Putamen (tissue), 1 donor: ENCODE measurements at regions not wholly inside any gene's neighbourhood (a gene's known extent, or its start where the extent isn't known, plus 50 kb on each side); places are given as distances from the start of the nearest gene placed in this dataset.

Experiments
- DNase-seq: peaks from one replicate; pipeline ENCODE4 v3.0.0-alpha.2; 2016; ENCODE audit warnings: low spot score

DNA sequence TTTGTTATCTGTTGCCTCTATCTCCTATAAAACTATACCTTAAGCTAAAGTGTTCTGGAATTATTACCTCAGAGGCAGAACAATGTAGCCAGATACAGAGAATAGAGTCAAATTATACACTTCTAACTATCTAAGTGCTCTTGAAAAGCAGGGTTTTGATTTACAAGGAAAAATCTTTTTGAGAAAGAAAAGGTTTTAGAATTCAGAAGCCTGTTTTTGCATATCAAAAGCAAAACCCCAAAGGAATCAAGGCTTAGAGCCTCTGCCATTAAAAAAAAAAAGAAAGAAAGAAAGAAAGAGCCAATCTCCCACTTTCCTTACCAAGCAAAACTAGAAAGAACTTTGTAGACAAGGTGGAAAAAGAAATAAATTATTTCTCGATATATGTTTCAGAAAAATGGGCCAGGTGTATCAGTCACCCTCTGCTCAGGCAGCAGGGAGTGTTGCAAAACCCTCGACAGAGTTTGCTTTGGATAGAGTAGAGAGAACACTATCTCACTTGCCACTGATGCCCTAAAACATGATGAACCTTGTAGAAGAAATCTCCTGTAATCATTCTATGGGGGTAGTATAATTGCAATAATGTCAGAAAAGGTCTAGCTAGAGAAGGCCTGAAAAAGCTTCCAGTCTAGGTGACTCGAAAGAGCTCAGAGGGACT lies 318.3 kb downstream of the PCDH10 start:
- DNase-seq: no peak

DNA sequence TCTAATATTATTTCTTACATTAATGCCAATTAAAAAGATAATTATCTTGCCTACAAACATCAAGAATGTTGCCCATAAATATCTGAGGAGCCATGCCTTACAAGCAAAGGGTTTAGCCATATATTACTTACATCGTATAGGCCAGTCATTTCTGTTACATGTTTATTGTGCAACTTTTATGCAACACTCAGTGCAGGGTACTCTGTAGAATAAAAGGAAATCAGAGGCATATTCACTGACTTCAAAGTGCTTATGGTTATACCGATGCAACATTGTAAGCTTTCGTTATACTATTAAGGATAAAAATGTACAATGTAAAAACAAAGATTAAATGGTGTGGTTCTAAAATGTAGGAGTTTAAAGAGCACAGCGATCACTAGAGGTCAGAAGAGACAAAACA lies 315.9 kb downstream of the PCDH10 start:
- no peak for DNase-seq

- DNase-seq: no peak
Measured at GRCh38 chr4:133464311-133464710, 315.2 kb downstream of the PCDH10 start.

- DNase-seq: no peak
Measured at GRCh38 chr4:133452678-133453077, 303.6 kb downstream of the PCDH10 start.

GRCh38 chr4:133450813-133451212 lies 301.7 kb downstream of the PCDH10 start:
- DNase-seq: no peak

- DNase-seq: no peak
Measured at GRCh38 chr4:133440404-133440803, 291.3 kb downstream of the PCDH10 start.

DNA sequence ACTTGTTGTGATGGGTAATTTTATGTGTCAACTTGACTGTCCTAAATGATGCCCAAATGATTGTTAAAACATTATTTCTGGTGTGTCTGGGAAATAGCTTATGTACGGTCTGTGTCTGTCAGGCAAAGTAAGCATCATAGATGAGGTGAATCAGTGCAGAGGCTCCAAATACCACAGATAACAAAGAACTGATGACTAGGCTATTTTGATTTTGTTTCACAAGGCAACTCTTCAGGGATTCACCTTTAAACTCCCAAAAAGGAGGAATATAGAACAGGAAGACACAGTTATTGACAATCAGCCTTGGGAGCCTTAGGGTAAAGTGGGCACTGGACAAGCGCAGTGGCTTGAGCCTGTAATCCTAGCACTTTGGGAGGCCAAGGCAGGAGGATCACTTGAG lies 290.7 kb downstream of the PCDH10 start:
- DNase-seq: no peak

DNA sequence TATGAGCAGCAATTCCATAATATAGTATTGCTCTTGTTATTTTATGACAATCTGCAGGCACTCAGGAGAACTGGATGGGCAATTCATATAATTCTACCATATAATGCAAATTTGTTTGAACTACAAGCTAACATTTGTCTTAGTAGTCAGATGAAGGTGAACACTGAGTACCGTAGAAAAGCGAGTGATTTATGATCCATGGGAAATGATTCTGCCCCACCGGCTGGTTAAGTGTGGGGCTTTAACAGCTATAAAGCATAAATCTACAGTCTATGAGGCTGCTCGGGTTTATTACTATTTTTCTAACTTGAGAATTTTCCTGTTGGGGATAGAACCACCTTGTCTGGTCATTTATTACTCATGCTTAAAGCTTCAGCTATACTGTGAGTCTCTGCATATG lies 275.5 kb downstream of the PCDH10 start:
- no peak for DNase-seq

GRCh38 chr4:133403913-133404312 lies 254.8 kb downstream of the PCDH10 start:
- no peak for DNase-seq

- DNase-seq: no peak
Measured at GRCh38 chr4:133402616-133403015, 253.5 kb downstream of the PCDH10 start.

DNA sequence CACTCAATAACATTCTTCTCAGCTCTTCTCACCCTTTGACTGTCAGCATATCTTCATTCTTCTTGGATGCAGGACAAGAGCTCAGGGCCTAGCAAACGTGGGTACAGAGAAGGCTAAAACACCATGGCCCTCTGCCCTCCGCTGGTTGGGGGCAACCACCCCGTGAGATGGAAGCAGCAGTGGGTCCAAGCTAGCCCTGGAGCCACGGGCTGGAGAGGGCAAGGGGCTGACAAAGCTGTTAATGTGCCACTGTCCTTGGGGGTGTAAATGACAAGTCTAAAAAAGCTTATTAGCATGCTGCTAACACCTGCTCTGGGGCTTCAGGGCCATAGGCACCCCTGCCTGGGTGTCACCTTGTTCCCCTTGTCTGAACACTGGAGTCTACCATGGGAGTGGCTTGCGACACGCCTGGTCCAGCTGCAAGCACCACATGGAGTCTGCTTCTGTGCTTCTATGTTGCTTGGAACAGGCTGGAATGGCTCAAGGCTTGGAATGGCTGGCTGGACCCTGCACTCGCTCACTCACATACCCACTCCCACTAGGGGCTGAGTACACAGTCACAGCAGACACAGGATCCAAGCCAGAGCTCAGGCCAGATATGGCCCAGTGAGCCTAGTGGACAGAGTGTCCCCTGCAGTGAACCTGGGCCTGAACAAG lies 246.0 kb downstream of the PCDH10 start:
- DNase-seq: no peak

- no peak for DNase-seq
Measured at GRCh38 chr4:133390198-133390855, 241.2 kb downstream of the PCDH10 start.

GRCh38 chr4:133389029-133389428 lies 239.9 kb downstream of the PCDH10 start:
- DNase-seq: no peak

DNA sequence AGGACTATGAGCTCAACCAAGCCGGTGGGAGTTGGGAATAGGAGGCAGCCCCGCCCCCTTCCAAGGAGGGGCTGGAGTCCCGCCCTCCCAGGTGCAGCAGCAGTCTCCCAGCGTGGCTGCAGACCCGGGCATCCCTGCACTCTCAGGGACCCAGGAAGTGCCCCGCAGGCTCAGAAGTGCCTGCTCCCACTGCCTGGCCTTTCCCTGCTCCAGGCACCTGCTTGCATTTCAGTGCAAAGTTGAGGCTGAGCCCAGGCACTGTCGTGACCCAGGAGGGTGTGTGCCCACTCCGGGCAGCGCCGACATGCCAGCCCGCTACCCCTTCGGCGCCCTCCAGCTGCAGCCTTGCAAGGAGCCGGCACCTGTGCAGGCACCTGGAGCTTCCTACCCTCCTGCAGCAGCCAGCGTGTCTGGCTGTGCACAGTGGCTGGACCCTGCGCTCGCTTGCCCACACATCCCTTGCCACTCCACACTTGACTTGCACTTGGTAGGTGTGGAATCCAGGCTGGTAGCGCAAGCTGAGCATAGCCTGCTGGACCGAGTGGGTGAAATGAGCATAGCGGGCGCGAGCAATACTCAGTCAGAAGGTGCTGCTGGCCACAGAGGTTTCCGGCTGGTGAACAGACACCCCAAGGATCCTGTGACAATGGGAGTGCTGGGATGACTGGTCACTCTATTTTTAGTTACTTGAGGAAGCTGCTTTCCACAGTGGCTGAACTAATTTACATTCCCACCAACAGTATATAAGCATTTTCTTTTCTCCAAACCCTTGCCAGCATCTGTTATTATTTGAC lies 236.3 kb downstream of the PCDH10 start:
- DNase-seq: no peak

GRCh38 chr4:133379681-133380438 lies 230.8 kb downstream of the PCDH10 start:
- DNase-seq: no peak

GRCh38 chr4:133377286-133377685 lies 228.2 kb downstream of the PCDH10 start:
- no peak for DNase-seq

DNA sequence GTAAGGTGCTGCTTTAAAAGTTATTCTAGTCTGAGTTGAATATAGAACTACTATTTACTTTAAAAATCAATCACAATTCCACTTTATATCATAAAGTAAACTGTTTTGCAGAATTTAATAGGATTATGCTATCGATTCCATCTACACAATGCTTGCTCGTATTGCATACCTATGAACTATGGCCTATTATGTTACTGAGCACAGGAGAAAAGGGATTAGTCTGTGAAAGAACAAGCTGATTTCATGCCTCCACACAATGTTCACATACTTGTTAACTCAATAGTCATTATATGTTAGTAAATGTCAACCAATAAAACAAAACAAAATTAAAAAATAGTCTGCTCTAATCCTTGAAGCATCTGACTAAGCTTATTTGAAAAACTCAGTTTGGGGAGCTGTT lies 223.6 kb downstream of the PCDH10 start:
- DNase-seq: no peak

DNA sequence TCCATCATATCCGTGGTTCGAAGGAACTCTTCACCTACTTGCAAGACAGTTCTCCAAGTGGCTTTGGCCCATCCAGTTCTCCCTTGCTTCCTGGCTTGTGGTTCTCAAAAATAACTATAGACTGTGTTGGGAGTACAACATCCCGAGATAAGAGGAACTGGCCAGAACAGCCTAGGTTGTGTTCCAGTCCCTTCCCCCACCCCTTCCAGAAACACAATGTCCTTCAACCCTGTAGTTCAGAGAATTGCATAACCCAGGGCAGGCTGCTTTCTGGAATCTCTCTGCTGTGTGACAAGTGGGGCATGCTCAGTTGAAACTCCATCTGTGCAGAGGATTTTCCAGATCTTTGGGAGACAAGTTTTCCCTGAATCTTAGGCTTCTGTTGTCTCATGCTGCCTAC lies 206.5 kb downstream of the PCDH10 start:
- no peak for DNase-seq

GRCh38 chr4:133347409-133347808 lies 198.3 kb downstream of the PCDH10 start:
- no peak for DNase-seq

- no peak for DNase-seq
Measured at GRCh38 chr4:133324491-133324890, 175.4 kb downstream of the PCDH10 start.

GRCh38 chr4:133323670-133324069 lies 174.6 kb downstream of the PCDH10 start:
- DNase-seq: no peak
